ENCODE measurements at regions not wholly inside any gene's neighbourhood (a gene's known extent, or its start where the extent isn't known, plus 50 kb on each side); places are given as distances from the start of the nearest gene placed in this dataset.

DNA sequence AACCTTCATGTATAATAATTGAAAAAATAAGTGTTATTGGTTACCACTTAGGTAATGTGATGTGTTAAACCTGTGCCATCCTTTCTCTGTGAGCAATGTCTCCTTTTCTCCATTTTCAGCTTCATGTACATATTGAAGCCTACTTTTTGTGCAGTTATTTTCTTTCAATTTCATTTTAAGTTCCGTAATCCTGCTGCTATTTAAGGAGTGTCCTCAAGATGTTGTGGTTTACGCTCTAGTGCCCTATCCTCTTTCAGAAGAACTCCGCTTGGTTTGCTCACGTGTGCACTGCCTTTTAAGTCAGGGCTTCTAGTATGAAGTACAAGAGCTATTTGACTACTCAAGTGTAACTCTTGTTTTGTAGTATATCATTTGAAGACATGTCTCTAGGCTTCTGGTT is 2253.2 kb upstream of the TENM3 start:
- Mint-ChIP-seq H3K27ac (ENCODE audit: unreplicated experiment) (no peak overlapping the region), H3K36me3 (ENCODE audit: unreplicated experiment) (no peaks in the 10 kb centered on the region), H3K27me3 (ENCODE audit: unreplicated experiment) (no peaks in the 10 kb centered on the region), H3K4me3 (ENCODE audit: unreplicated experiment) (no peak overlapping the region), H3K4me1 (ENCODE audit: unreplicated experiment) (no peaks in the 10 kb centered on the region), H3K9me3 (ENCODE audit: unreplicated experiment) (peaks cover 15% of the 10 kb centered on the region)
- TF ChIP-seq CTCF (IDR thresholded peaks at IDR 0.05): no peak
- DNase-seq (ENCODE audit: extremely low spot score, unreplicated experiment): no peak

GRCh38 chr4:180009316-180009715 is 2233.9 kb upstream of the TENM3 start:
- H3K27ac Mint-ChIP-seq (ENCODE audit: unreplicated experiment): no peak overlapping the region
- no peaks in the 10 kb centered on the region for H3K36me3 Mint-ChIP-seq (ENCODE audit: unreplicated experiment)
- no peak overlapping the region for H3K4me3 Mint-ChIP-seq (ENCODE audit: unreplicated experiment)
- H3K4me1 Mint-ChIP-seq (ENCODE audit: unreplicated experiment): no peaks in the 10 kb centered on the region
- peaks cover 8% of the 10 kb centered on the region for H3K9me3 Mint-ChIP-seq (ENCODE audit: unreplicated experiment)
- no peaks in the 10 kb centered on the region for H3K27me3 Mint-ChIP-seq (ENCODE audit: unreplicated experiment)
- no peak for DNase-seq (ENCODE audit: extremely low spot score, unreplicated experiment)
- no peak for TF ChIP-seq CTCF (IDR thresholded peaks at IDR 0.05)

DNA sequence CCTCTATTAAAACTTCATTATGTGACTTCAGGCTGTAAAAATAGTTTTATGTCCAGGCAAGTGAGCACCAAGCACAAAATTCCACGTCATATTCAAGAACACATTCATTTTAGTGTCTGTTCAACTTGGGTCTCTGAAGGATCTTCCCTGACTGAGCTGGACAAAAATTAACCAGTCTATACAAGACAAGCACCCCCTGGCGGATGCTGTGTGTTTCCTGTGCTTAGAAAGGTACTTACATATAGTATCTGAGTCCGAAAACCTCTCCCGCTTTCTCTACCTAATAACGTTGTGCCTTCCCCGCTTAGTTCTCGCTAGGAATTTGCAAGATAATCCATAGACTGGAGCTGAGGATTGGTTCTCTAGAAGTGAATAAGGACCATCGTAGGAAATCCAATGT is 2214.5 kb upstream of the TENM3 start:
- peak; percentile 54 for TF ChIP-seq CTCF (IDR thresholded peaks at IDR 0.05)
- Mint-ChIP-seq H3K4me3 (ENCODE audit: unreplicated experiment) (no peak overlapping the region), H3K4me1 (ENCODE audit: unreplicated experiment) (no peaks in the 10 kb centered on the region), H3K27ac (ENCODE audit: unreplicated experiment) (no peak overlapping the region), H3K36me3 (ENCODE audit: unreplicated experiment) (no peaks in the 10 kb centered on the region), H3K9me3 (ENCODE audit: unreplicated experiment) (no peaks in the 10 kb centered on the region), H3K27me3 (ENCODE audit: unreplicated experiment) (peaks cover 13% of the 10 kb centered on the region)
- DNase-seq (ENCODE audit: extremely low spot score, unreplicated experiment): no peak

GRCh38 chr4:180031330-180031729 is 2211.9 kb upstream of the TENM3 start:
- Mint-ChIP-seq H3K27ac (ENCODE audit: unreplicated experiment) (no peak overlapping the region), H3K4me1 (ENCODE audit: unreplicated experiment) (no peaks in the 10 kb centered on the region), H3K27me3 (ENCODE audit: unreplicated experiment) (peaks cover 15% of the 10 kb centered on the region), H3K9me3 (ENCODE audit: unreplicated experiment) (no peaks in the 10 kb centered on the region), H3K36me3 (ENCODE audit: unreplicated experiment) (no peaks in the 10 kb centered on the region), H3K4me3 (ENCODE audit: unreplicated experiment) (no peak overlapping the region)
- no peak for TF ChIP-seq CTCF (IDR thresholded peaks at IDR 0.05)
- no peak for DNase-seq (ENCODE audit: extremely low spot score, unreplicated experiment)

DNA sequence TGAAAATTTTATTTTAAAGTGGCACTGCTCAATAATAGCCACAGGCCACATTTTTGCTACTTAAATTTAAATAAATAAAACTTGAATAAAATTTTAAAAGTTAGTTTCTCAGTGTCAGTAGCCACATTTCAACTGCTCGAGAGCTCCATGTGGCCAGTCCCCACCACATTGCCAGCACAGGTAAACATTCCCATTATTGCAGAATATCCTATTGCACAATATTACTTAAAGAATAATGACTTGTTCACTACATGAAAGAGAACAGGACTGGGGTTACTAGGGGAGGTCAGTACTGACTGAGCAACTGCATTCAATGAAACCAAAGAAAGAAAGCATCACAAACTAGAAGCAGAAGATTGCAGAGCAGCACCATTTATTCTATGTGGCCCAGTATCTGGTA is 2201.6 kb upstream of the TENM3 start:
- H3K4me3 Mint-ChIP-seq (ENCODE audit: unreplicated experiment): no peak overlapping the region
- DNase-seq (ENCODE audit: extremely low spot score, unreplicated experiment): no peak
- no peak overlapping the region for H3K27ac Mint-ChIP-seq (ENCODE audit: unreplicated experiment)
- no peaks in the 10 kb centered on the region for H3K9me3 Mint-ChIP-seq (ENCODE audit: unreplicated experiment)
- H3K27me3 Mint-ChIP-seq (ENCODE audit: unreplicated experiment): peaks cover 7% of the 10 kb centered on the region
- no peaks in the 10 kb centered on the region for H3K36me3 Mint-ChIP-seq (ENCODE audit: unreplicated experiment)
- no peak for TF ChIP-seq CTCF (IDR thresholded peaks at IDR 0.05)
- H3K4me1 Mint-ChIP-seq (ENCODE audit: unreplicated experiment): no peaks in the 10 kb centered on the region

All from osteocyte (in vitro differentiated cells).